Heart left ventricle (tissue), 16 donors: ENCODE measurements at regions not wholly inside any gene's neighbourhood (a gene's known extent, or its start where the extent isn't known, plus 50 kb on each side); places are given as distances from the start of the nearest gene placed in this dataset.

Experiments
- ATAC-seq, 4 donors: fragments of 200-7000 bp; cut with Tn5 transposase; one replicate each; pipeline ENCODE4 v1.9.1; 2020 to 2022; ENCODE audit warnings: moderate library complexity in 4 of 4, mild to moderate bottlenecking in 3 of 4, moderate number of reproducible peaks in 1 of 4
- DNase-seq, 5 donors: peaks; one replicate each; pipeline ENCODE4 v3.0.0-alpha.2; 2020
- H3K27ac ChIP-seq, 12 donors: fragments of 200-600 bp; sonication (generic) in 4 of 12; one replicate each; pipeline versions ENCODE4 v1.5.0 to v1.8.0; 2016 to 2022; ENCODE audit warnings: mild to moderate bottlenecking in 2 of 12
- H3K27me3 ChIP-seq, 9 donors: fragments of 200-600 bp; sonication (generic) in 2 of 9; one replicate each; pipeline versions ENCODE4 v1.5.1 to v1.8.0; 2016 to 2022; ENCODE audit warnings: mild to moderate bottlenecking in 3 of 9
- H3K36me3 ChIP-seq, 9 donors: fragments of 200-600 bp; sonication (generic) in 2 of 9; one replicate each; pipeline versions ENCODE4 v1.5.0 to v1.8.0; 2018 to 2022; ENCODE audit warnings: mild to moderate bottlenecking in 2 of 9
- H3K4me1 ChIP-seq, 12 donors: fragments of 200-600 bp; sonication (generic) in 4 of 12; one replicate each; pipeline versions ENCODE4 v1.5.0 to v1.8.0; 2016 to 2022; ENCODE audit warnings: mild to moderate bottlenecking in 3 of 12
- H3K4me3 ChIP-seq, 12 donors: fragments of 200-600 bp; sonication (generic) in 4 of 12; one replicate each; pipeline versions ENCODE4 v1.5.0 to v1.8.0; 2017 to 2022; ENCODE audit warnings: mild to moderate bottlenecking in 9 of 12, moderate library complexity in 4 of 12
- H3K9me3 ChIP-seq, 12 donors: fragments of 200-600 bp; sonication (generic) in 4 of 12; one replicate each; pipeline versions ENCODE4 v1.5.0 to v1.8.0; 2016 to 2022; ENCODE audit warnings: mild to moderate bottlenecking in 1 of 12
- POLR2A ChIP-seq, 2 donors: fragments of 450-650 bp; IDR thresholded peaks; one replicate each; pipeline ENCODE4 v1.6.1; 2017; ENCODE audit warnings: antibody characterized with exemption in 2 of 2, mild to moderate bottlenecking in 2 of 2, moderate library complexity in 2 of 2
- WGBS, 4 donors: extraction: QIAGEN DNeasy Blood & Tissue Kit in 2 of 4; methylation state at CpG; one replicate each; pipeline versions ENCODE4 v1.1.5 to v1.1.7; 2013 to 2018; 5-methylcytosine and 5-hydroxymethylcytosine counted together
- intact Hi-C, 10 donors: fragments of 100-400 bp; cut with DNase I; formaldehyde crosslinking; loops; one replicate each; pipeline versions ENCODE4 v1.11.1 to v1.14.2; 2022
- TF ChIP-seq, protein P1 (sequence below), 12 donors: fragments of 200-600 bp; sonication (generic) in 4 of 12; IDR thresholded peaks; one replicate each; pipeline versions ENCODE4 v1.5.0 to v1.8.0; 2018 to 2022; ENCODE audit warnings: antibody characterized with exemption in 12 of 12, mild to moderate bottlenecking in 5 of 12
- donor health status: ischemic (EF 13 %, LVEDD 7.1; RV severe dilation, severe dysfunction).
- donor health status: healthy with polysubstance abuse.
- donor health status: DM: no; HTN: yes; CAD: no.
- donor health status: DM: no; HTN: no; CAD: no.
- donor health status: ischemic (EF 25% LVEDD 6.9; RV normal size, moderate dysfunction).
- donor health status: ischemic (EF 25% LVEDD 5.7; RV mildly dilated, moderate dysfunction).
- donor health status: healthy.
- donor health status: DM: yes; HTN: yes; CAD: no.
- donor health status: ischemic (EF 35%, LVEDD 5.7; RV mildly dilated, moderate dysfunction).
- donor health status: nonischemic (EF 11% LVEDD 7.7; RV severe dilation, severe dysfunction).
- donor health status: DM: yes; HTN: yes; CAD: no.
- donor health status: PGD.
- donor health status: ischemic (EF 29% LVEDD 5.4; RV normal size, mild dysfunction).
- donor health status: nonischemic (EF 23%, LVEDD 6.1; RV moderate dilation, normal function).

GRCh38 chr3:139095803-139096466 is 51.2 kb upstream of the PRR23C start:
- ATAC-seq: no peak
- Histone ChIP-seq H3K9me3 (peaks cover 0 to 15% (median 0%) of the 10 kb centered on the region in 12 donors), H3K27ac (no peak overlapping the region), H3K36me3 (no peaks in the 10 kb centered on the region), H3K27me3 (peaks cover 0 to 5% (median 0%) of the 10 kb centered on the region in 9 donors), H3K4me1 (no peaks in the 10 kb centered on the region), H3K4me3 (no peak overlapping the region)
- TF ChIP-seq, protein P1, sequence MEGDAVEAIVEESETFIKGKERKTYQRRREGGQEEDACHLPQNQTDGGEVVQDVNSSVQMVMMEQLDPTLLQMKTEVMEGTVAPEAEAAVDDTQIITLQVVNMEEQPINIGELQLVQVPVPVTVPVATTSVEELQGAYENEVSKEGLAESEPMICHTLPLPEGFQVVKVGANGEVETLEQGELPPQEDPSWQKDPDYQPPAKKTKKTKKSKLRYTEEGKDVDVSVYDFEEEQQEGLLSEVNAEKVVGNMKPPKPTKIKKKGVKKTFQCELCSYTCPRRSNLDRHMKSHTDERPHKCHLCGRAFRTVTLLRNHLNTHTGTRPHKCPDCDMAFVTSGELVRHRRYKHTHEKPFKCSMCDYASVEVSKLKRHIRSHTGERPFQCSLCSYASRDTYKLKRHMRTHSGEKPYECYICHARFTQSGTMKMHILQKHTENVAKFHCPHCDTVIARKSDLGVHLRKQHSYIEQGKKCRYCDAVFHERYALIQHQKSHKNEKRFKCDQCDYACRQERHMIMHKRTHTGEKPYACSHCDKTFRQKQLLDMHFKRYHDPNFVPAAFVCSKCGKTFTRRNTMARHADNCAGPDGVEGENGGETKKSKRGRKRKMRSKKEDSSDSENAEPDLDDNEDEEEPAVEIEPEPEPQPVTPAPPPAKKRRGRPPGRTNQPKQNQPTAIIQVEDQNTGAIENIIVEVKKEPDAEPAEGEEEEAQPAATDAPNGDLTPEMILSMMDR (IDR thresholded peaks at IDR 0.05): no peak
- no peak for TF ChIP-seq POLR2A (IDR thresholded peaks at IDR 0.05)
- 37 to 62% (median 54%) methylated on average over 4 of the region's 4 CpGs for WGBS, 4 donors
- intact Hi-C loops: no loop called here
- no peak for DNase-seq

DNA sequence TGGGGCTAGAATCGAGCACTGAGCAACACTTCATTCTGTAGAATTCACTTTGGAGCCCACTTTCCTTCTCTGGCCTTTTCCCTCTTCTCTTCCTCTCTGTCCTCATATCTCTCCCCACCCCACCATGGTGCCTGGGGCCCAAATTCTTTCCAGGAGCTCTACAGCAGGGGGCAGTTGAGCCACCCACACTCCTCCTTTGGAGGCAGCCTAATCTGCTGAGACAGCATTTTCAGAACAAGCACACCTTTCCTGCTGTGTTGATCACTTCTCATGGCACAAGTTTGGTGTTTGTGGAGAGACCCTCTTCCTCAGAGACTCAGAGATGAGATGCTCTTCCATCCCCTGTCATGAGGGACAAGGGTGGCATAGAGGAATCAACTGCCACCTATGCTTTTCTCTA is 52.0 kb upstream of the PRR23C start:
- Histone ChIP-seq H3K4me3 (no peak overlapping the region), H3K9me3 (peaks cover 0 to 15% (median 0%) of the 10 kb centered on the region in 12 donors), H3K27me3 (peaks cover 0 to 5% (median 0%) of the 10 kb centered on the region in 9 donors), H3K4me1 (no peaks in the 10 kb centered on the region), H3K27ac (no peak overlapping the region), H3K36me3 (no peaks in the 10 kb centered on the region)
- ATAC-seq (no peak), DNase-seq (no peak)
- 44 to 60% (median 49%) methylated on average over 1 of the region's 1 CpG for WGBS, 4 donors
- TF ChIP-seq, protein P1 (IDR thresholded peaks at IDR 0.05): no peak
- no peak for TF ChIP-seq POLR2A (IDR thresholded peaks at IDR 0.05)
- intact Hi-C loops: no loop called here

- intact Hi-C loops: no loop called here
- ATAC-seq (no peak), DNase-seq (no peak)
- TF ChIP-seq, protein P1 (IDR thresholded peaks at IDR 0.05): no peak
- TF ChIP-seq POLR2A (IDR thresholded peaks at IDR 0.05): no peak
- no peak overlapping the region for H3K4me3 ChIP-seq
- no peak overlapping the region for H3K27ac ChIP-seq
- H3K9me3 ChIP-seq: peaks cover 0 to 8% (median 0%) of the 10 kb centered on the region in 12 donors
- WGBS, 4 donors: 89 to 95% (median 93%) methylated on average over 1 of the region's 1 CpG
- H3K27me3 ChIP-seq: peaks cover 0 to 10% (median 0%) of the 10 kb centered on the region in 9 donors
- no peaks in the 10 kb centered on the region for H3K36me3 ChIP-seq
- no peaks in the 10 kb centered on the region for H3K4me1 ChIP-seq
Observed at GRCh38 chr3:139098391-139098790, 53.7 kb upstream of the PRR23C start.

DNA sequence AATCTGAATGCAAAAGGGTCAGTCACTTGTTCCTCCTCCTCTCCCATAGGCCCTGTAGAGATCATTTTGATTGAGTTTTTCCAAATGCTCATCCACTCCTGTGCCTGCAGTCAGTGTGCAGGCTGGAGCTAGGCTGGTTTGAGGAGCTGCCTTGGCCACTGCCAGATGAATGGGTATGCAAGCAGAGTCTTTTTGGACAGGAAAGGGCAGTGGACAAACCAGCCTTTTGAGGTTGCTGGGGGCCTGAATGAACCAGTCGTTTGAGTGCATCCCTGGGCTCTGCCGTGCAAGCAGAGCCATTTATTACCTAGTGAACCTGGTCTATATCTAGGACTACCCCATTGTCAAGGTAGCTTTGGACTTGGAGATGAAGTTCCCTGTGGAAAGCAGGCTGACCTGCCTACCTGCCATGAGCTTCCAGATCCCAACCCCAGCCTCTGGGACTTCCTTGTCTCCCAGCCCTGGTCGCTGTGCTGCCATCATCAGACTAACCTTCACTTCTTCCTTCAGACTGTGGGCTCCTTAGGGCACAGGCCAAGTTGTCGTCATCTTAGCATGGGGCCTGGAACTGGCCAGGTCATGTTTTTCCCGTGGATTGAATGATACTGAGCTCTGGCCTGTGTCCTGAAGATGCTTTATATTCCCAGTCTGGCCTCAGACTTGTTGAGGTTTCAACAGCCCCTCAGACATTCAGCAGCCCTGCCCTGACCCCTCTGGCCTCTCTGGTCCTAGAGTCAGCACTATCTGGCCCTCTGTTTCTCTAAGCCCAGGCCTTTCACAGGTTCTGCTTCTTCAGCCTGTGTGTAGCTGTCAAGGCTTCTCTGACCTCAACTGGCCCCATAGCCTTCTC is 55.5 kb upstream of the PRR23C start:
- no peaks in the 10 kb centered on the region for H3K36me3 ChIP-seq
- intact Hi-C loops: no loop called here
- no peak for TF ChIP-seq POLR2A (IDR thresholded peaks at IDR 0.05)
- TF ChIP-seq, protein P1 (IDR thresholded peaks at IDR 0.05): no peak
- H3K27ac ChIP-seq: no peak overlapping the region
- peaks cover 0 to 8% (median 0%) of the 10 kb centered on the region in 12 donors for H3K9me3 ChIP-seq
- H3K4me3 ChIP-seq: no peak overlapping the region
- 67 to 81% (median 72%) methylated on average over 5 of the region's 5 CpGs for WGBS, 4 donors
- peaks cover 0 to 14% (median 0%) of the 10 kb centered on the region in 9 donors for H3K27me3 ChIP-seq
- ATAC-seq (no peak), DNase-seq (no peak)
- no peaks in the 10 kb centered on the region for H3K4me1 ChIP-seq
